NCI-H2196 treated with DMSO at 0.1 percent for 48 hours (cell line): ENCODE measurements at regions not wholly inside any gene's neighbourhood (a gene's known extent, or its start where the extent isn't known, plus 50 kb on each side); places are given as distances from the start of the nearest gene placed in this dataset.
"Not testable (repeated sequence)": the region's sequence is repeated elsewhere in the genome, so short reads cannot be mapped to it uniquely, and the experiment has no call there.

ENCODE experiments used
- DNase-seq: peaks from one replicate; lab custom pipeline; 2025; ENCODE audit not compliant: unreplicated experiment; lab: John Stamatoyannopoulos, UW

GRCh38 chr3:163576314-163576713 lies 1502.0 kb downstream of the SI start:
- DNase-seq: no peak

GRCh38 chr3:163573324-163573723 lies 1505.0 kb downstream of the SI start:
- no peak for DNase-seq

GRCh38 chr3:163572856-163573255 lies 1505.4 kb downstream of the SI start:
- no peak for DNase-seq

DNA sequence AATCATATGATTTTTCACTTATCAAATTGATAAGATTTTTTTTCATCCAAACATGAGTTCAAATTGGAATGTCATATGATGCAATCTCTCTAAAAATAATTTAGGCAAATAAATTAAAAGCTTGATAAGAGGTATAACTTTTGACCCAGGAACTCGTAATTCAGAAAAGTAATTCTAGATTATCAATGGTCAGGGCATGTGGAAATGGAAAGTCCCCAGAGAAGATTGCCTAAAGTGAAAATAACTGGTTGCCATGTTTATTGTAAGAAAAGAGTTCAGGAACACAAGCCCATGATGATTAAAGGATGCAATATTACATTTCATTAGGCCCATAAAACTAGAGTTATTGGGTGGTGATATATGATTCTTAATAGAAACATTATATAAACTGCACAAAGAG lies 1514.8 kb downstream of the SI start:
- DNase-seq: no peak

DNA sequence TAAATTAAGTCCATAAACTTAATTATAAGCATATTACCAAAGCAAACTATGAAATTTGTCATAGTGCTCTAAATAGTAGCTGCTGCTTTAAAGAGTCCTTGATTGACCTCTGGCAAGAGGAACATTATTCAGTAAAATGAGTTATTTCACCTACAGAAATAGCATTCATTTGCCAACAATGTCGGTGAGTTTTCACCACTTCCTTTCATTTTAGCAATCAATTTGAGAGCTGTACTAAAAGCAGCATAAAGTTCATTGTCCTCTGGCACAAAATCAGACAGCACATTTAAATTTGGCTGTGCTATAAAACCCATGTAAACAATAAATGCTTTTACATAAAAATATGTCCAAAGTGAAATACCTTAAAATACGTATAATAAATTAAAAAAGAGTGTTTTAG lies 1515.7 kb downstream of the SI start:
- DNase-seq: no peak

DNA sequence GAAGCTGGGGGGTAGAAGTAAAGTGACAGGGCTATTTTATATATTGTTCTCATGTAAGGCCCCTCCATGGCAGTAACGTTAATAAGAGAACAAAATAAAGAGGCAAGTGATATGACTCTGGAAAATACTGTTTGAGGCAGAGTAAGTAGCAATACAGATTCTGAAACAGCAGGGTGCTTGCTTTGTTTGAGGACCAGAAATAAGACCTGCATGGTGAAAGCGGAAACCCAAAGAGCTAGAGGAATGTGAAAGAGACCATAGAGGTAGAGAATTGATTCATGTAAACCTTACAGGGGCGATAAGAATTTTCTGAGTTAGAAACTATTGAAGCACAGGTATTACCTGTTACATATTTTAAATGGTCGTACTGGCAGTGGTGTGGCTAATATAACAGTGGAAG lies 1517.1 kb downstream of the SI start:
- no peak for DNase-seq

- DNase-seq: no peak
Measured at GRCh38 chr3:163560459-163560858, 1517.8 kb downstream of the SI start.

DNA sequence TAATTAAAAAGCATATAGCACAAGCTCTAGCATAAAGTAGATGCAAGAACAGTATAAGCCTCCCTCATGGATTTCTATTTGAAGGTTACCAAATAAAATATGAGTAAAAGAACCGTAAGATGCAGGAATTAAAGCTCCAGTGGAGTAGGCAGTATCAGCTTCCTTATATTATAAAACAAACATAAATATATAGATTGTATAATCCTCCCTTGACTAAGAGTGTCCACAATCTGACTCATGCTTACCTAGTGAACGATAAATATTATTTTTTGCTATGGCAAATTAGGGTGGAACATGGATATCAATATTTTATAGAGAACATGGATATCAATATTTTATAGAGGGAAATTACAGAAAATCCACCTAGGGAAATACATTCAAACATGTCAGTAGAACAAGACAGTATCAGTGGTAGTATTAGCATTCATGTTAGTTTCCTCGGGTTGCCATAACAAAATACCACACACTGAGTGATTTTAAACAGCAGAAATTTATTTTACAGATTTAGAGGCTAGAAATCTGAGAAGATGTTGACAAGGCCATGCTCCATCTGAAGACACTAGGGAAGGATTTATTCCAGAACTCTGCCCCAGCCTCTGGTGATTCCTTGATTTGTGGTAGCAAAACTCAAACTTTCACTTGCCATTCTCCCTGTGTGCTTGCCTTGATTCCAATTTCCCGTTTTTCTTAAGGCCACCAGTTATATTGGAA lies 1521.3 kb downstream of the SI start:
- no peak for DNase-seq

DNA sequence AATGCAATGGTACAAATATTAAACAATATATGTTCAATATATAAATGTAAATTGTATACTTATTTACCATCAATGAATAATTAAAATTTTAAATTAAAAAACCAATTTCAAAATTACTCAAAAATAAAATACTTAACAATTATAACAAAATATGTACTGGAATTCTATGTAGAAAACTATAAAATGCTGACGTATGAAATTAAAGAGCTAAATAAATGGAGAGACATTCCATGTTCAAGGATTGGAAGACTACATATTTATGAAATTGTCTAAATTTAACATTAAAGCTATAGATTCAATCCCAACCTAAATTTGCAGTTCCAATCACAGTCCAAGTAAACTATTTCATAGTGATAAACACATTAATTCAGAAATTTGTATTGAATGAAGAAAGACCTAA lies 1522.4 kb downstream of the SI start:
- DNase-seq: no peak

DNA sequence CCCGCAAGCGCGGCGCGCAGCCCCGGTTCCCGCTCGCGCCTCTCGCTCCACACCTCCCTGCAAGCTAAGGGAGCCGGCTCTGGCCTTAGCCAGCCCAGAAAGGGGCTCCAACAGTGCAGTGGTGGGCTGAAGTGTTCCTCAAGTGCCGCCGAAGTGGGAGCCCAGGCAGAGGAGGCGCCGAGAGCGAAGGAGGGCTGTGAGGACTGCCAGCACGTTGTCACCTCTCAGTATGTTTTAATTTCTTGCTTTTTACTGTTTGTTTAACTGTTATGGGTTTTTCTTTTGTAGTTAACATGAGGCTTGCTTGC lies 1525.7 kb downstream of the SI start:
- no peak for DNase-seq

- DNase-seq: not testable (repeated sequence)
Measured at GRCh38 chr3:163551915-163552658, 1526.2 kb downstream of the SI start.

GRCh38 chr3:163548015-163548414 lies 1530.3 kb downstream of the SI start:
- no peak for DNase-seq

DNA sequence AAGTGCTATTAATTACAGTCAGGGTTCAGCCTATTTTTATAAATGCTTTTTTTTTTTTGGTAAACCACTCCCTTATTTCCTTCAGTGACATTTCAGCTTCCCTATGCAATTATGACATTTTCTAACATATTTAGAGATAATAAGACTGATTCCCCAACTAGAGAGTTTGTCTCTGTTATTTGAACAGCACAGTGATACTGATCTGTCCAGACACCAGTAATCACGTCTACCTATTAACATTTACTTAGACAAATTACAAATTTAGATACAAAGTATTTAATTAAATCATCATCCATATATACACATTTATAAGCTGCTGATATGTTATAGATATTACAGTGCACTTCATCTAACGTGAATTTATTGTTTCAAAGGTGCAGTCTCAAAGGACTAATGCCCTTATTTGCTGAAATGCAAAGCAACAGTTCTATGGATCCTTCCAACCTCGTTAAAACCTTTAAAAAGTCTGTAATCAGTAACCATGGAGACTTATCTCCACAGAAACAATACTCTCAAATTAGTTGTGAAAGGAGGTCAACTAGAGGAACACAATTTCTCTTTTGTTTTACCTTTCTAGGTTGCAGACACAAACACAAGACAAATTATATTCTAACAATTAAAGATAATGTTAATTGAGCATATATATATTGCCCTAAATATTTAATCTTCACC lies 1531.1 kb downstream of the SI start:
- no peak for DNase-seq

- DNase-seq: no peak
Measured at GRCh38 chr3:163543662-163544061, 1534.6 kb downstream of the SI start.

- DNase-seq: no peak
Measured at GRCh38 chr3:163541629-163542028, 1536.7 kb downstream of the SI start.

- DNase-seq: no peak
Measured at GRCh38 chr3:163538387-163538786, 1539.9 kb downstream of the SI start.

GRCh38 chr3:163533381-163533780 lies 1544.9 kb downstream of the SI start:
- no peak for DNase-seq

GRCh38 chr3:163523375-163523774 lies 1554.9 kb downstream of the SI start:
- no peak for DNase-seq

GRCh38 chr3:163521261-163521660 lies 1557.0 kb downstream of the SI start:
- DNase-seq: no peak

DNA sequence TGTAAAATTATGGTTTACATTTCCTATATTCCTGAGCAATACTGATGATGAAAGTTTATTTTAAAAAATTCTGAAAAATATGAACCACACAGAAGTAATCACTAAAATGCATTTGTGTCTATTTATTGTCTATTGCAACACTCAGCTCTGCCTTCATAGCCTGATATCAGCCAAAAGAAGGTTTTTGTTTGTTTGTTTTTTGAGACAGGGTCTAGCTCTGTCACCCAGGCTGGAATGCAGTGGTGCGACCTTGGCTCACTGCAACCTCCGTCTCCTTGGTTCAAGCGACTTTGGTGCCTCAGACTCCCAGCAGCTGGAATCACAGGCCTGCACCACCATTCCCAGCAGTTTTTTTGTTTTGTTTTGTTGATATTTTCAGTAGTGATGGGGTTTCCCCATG lies 1560.2 kb downstream of the SI start:
- DNase-seq: no peak

DNA sequence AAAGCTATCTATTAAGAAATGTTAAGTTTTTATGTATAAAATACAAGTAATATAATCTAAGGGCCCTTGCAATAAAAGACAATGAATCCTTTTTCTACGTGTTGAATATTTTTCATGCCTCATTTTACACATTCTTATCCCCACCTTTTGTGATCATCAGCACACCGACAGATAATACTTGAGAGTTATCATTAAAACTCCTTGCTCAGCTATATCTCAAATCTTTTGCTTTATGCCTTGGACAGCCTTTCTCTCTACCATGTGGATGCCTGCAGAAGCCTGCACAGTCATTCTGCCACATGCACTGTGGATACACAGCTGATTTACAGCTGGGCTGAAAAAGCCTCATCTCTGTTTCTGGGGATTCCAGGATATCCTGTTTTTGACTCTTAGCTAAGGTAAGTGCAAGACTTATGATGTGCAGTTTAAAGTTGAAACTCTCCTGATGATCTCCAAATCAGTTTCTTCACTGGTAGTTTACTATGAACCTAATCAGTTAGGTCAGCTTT lies 1565.1 kb downstream of the SI start:
- no peak for DNase-seq

- DNase-seq: peak; percentile 9
Measured at GRCh38 chr3:163508206-163508605, 1570.1 kb downstream of the SI start.
